Smooth muscle cell (in vitro differentiated cells): ENCODE measurements at regions not wholly inside any gene's neighbourhood (a gene's known extent, or its start where the extent isn't known, plus 50 kb on each side); places are given as distances from the start of the nearest gene placed in this dataset.
"Not testable (repeated sequence)": the region's sequence is repeated elsewhere in the genome, so short reads cannot be mapped to it uniquely, and the experiment has no call there.

ENCODE experiments used
- DNase-seq: peaks from one replicate; lab custom pipeline; 2025; ENCODE audit not compliant: unreplicated experiment; lab: John Stamatoyannopoulos, UW
- H2AFZ ChIP-seq: fragments of 200-600 bp; sonication (generic); 2 replicates; pipeline ENCODE4 v1.6.0; 2016; ENCODE audit warnings: antibody characterized with exemption, low read depth, mild to moderate bottlenecking
- H3F3A ChIP-seq: fragments of 200-600 bp; sonication (generic); 2 replicates; pipeline ENCODE4 v1.6.0; 2017; ENCODE audit warnings: antibody characterized with exemption, low read depth
- H3K27ac ChIP-seq: fragments of 200-600 bp; sonication (generic); 2 replicates; pipeline ENCODE4 v1.5.1; 2016; ENCODE audit warnings: low read depth, mild to moderate bottlenecking
- H3K27me3 ChIP-seq: fragments of 200-600 bp; sonication (generic); 2 replicates; pipeline ENCODE4 v1.6.1; 2016; ENCODE audit warnings: low read depth, mild to moderate bottlenecking
- H3K36me3 ChIP-seq: fragments of 200-600 bp; sonication (generic); 2 replicates; pipeline ENCODE4 v1.5.1; 2016; ENCODE audit warnings: low read depth
- H3K4me1 ChIP-seq: fragments of 200-600 bp; sonication (generic); 2 replicates; pipeline ENCODE4 v1.5.1; 2016; ENCODE audit warnings: low read depth
- H3K4me2 ChIP-seq: fragments of 200-600 bp; sonication (generic); 2 replicates; pipeline ENCODE4 v1.6.0; 2016; ENCODE audit warnings: mild to moderate bottlenecking
- H3K4me3 ChIP-seq: fragments of 200-600 bp; sonication (generic); 2 replicates; pipeline ENCODE4 v1.5.1; 2016; ENCODE audit warnings: mild to moderate bottlenecking
- H3K79me2 ChIP-seq: fragments of 200-600 bp; sonication (generic); 2 replicates; pipeline ENCODE4 v1.6.0; 2016; ENCODE audit warnings: low read depth, mild to moderate bottlenecking
- H3K9ac ChIP-seq: fragments of 200-600 bp; sonication (generic); 2 replicates; pipeline ENCODE4 v1.6.0; 2016; ENCODE audit warnings: low read depth
- H3K9me3 ChIP-seq: fragments of 200-600 bp; sonication (generic); replicated peaks from 2 replicates; pipeline ENCODE4 v1.5.1; 2016; ENCODE audit warnings: low read depth
- H4K20me1 ChIP-seq: fragments of 200-600 bp; sonication (generic); 2 replicates; pipeline ENCODE4 v1.6.0; 2016; ENCODE audit warnings: low read depth
- CTCF ChIP-seq: fragments of 200-600 bp; sonication (generic); IDR thresholded peaks from 2 replicates; pipeline ENCODE4 v1.5.1; 2017; ENCODE audit warnings: borderline replicate concordance, mild to moderate bottlenecking, antibody characterized with exemption; ENCODE audit not compliant: insufficient read depth, poor library complexity, severe bottlenecking
- WGBS: methylation state at CpG from one replicate; pipeline ENCODE4 v1.1.7; 2016; ENCODE audit warnings: low lambda C conversion rate; 5-methylcytosine and 5-hydroxymethylcytosine counted together

- TF ChIP-seq CTCF, result no peak
- no peak overlapping the region for H3K4me3 ChIP-seq
- no peaks in the 10 kb centered on the region for H3F3A ChIP-seq
- no peak overlapping the region for H3K9ac ChIP-seq
- H3K36me3 ChIP-seq, result no peaks in the 10 kb centered on the region
- no peak overlapping the region for H2AFZ ChIP-seq
- WGBS, result 52% methylated on average over 1 of the region's 1 CpG
- no peaks in the 10 kb centered on the region for H3K27me3 ChIP-seq
- no peak overlapping the region for H3K27ac ChIP-seq
- no peak for DNase-seq
- no peaks in the 10 kb centered on the region for H4K20me1 ChIP-seq
- no peaks in the 10 kb centered on the region for H3K79me2 ChIP-seq
- H3K4me1 ChIP-seq, result no peaks in the 10 kb centered on the region
- H3K4me2 ChIP-seq, result no peak overlapping the region
- no peaks in the 10 kb centered on the region for H3K9me3 ChIP-seq
Measured at GRCh38 chr17:22158364-22158763, 466.0 kb downstream of the KCNJ18 start.

GRCh38 chr17:22161376-22161775 is 469.1 kb downstream of the KCNJ18 start:
- DNase-seq, result no peak
- Histone ChIP-seq H3K27me3 (no peaks in the 10 kb centered on the region), H3K4me3 (no peak overlapping the region), H3K9me3 (no peaks in the 10 kb centered on the region), H3K36me3 (no peaks in the 10 kb centered on the region), H3K27ac (no peak overlapping the region), H2AFZ (no peak overlapping the region), H3K9ac (no peak overlapping the region), H3K4me2 (no peak overlapping the region), H3K4me1 (no peaks in the 10 kb centered on the region), H3K79me2 (no peaks in the 10 kb centered on the region), H4K20me1 (no peaks in the 10 kb centered on the region), H3F3A (no peaks in the 10 kb centered on the region)
- 80% methylated on average over 7 of the region's 7 CpGs for WGBS
- TF ChIP-seq CTCF, result no peak

GRCh38 chr17:22171631-22172030 is 479.3 kb downstream of the KCNJ18 start:
- H3F3A ChIP-seq, result no peaks in the 10 kb centered on the region
- no peaks in the 10 kb centered on the region for H4K20me1 ChIP-seq
- H3K4me2 ChIP-seq, result no peak overlapping the region
- no peaks in the 10 kb centered on the region for H3K27me3 ChIP-seq
- no peak overlapping the region for H3K9ac ChIP-seq
- no peaks in the 10 kb centered on the region for H3K79me2 ChIP-seq
- H3K4me3 ChIP-seq, result no peak overlapping the region
- H3K36me3 ChIP-seq, result no peaks in the 10 kb centered on the region
- no peaks in the 10 kb centered on the region for H3K4me1 ChIP-seq
- DNase-seq, result no peak
- 45% methylated on average over 7 of the region's 7 CpGs for WGBS
- H3K9me3 ChIP-seq, result no peaks in the 10 kb centered on the region
- H2AFZ ChIP-seq, result no peak overlapping the region
- no peak overlapping the region for H3K27ac ChIP-seq
- no peak for TF ChIP-seq CTCF

GRCh38 chr17:22193113-22193512 is 500.8 kb downstream of the KCNJ18 start:
- no peak overlapping the region for H3K27ac ChIP-seq
- H3K4me3 ChIP-seq, result no peak overlapping the region
- no peaks in the 10 kb centered on the region for H4K20me1 ChIP-seq
- no peak overlapping the region for H2AFZ ChIP-seq
- no peak for TF ChIP-seq CTCF
- H3K9ac ChIP-seq, result no peak overlapping the region
- no peaks in the 10 kb centered on the region for H3K27me3 ChIP-seq
- no peaks in the 10 kb centered on the region for H3F3A ChIP-seq
- no peaks in the 10 kb centered on the region for H3K4me1 ChIP-seq
- no peak for DNase-seq
- H3K4me2 ChIP-seq, result no peak overlapping the region
- H3K9me3 ChIP-seq, result peaks cover 3% of the 10 kb centered on the region
- WGBS, result 59% methylated on average over 2 of the region's 2 CpGs
- no peaks in the 10 kb centered on the region for H3K79me2 ChIP-seq
- H3K36me3 ChIP-seq, result no peaks in the 10 kb centered on the region

GRCh38 chr17:22200187-22200586 is 507.9 kb downstream of the KCNJ18 start:
- H3K4me1 ChIP-seq, H3K9me3 ChIP-seq, H3F3A ChIP-seq, H3K9ac ChIP-seq, H2AFZ ChIP-seq, H3K36me3 ChIP-seq, H3K4me2 ChIP-seq, DNase-seq, H3K79me2 ChIP-seq, H3K4me3 ChIP-seq, H3K27ac ChIP-seq, H3K27me3 ChIP-seq, H4K20me1 ChIP-seq: not testable (repeated sequence)
- WGBS, result 31% methylated on average over 2 of the region's 2 CpGs
